Dedifferentiated amniotic fluid mesenchymal stem cell (primary cell): ENCODE measurements at regions not wholly inside any gene's neighbourhood (a gene's known extent, or its start where the extent isn't known, plus 50 kb on each side); places are given as distances from the start of the nearest gene placed in this dataset.

Experiments
- DNase-seq: peaks from one replicate; pipeline ENCODE4 v3.0.0-alpha.2; 2016; ENCODE audit errors: extremely low spot score

DNA sequence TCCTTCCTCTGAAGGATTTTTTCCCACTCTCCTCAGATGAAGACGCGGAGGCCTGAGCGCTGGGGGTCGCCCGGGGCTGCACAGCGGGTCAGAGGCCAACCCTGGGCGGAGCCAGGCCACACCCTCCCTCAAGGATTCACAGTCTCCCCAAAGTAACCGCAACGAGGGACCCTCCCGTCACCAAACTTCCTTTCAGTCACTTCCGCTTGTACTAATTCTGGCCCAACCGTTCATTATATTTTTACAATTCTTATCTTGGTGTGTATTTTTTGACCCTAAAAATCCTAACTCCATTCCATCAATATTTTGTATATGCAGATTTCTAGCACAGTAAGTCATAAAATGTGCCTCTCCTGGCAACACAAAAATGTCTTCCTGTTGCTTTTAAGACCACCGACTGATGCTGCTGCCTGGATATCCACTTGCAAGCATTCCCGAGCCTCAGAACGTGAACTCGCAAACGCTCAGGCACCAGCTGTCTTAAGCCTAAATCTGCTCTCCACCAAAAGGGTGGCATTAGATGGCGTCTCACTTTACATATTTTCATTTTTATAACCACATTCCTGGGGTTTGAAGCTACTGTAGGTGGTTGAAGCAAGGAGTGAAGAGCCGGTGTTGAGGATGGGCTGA lies 128.0 kb downstream of the DLL1 start:
- DNase-seq: no peak

DNA sequence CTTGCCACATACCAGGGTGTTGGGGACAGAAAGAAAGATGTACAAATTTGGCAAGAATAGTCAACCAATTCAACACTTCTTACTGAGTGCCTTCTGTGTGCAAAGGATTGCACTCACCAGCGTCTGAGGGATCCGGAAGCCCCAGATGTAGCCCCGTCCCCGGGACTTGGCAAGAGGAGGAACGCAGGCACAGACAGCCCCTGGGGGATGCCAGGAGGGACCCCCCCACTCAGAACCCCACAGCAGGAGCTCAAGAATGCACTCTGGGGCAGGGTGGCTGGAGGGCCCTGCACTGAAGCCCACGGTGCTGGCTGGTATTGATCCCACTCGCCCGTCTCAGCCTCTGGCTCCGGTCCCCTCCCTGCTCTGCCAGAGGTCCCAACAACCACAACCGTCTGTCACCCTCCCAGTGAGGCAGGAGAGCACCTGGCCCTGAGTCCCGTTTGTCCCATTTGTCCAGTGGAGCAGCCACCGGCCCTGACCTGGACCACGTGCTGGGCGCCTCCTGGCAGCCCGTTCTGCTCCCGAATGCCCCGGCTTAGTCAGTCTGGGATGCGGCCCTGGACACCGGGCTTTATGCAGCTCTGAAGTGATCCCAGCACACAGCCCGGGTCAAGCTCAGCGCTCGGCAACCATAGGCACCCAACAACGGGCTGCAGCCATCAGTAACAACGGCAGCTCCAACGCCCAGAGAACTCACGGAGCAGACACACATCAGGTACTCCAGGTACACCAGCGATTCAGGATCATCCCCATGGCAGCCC lies 128.7 kb downstream of the DLL1 start:
- no peak for DNase-seq

DNA sequence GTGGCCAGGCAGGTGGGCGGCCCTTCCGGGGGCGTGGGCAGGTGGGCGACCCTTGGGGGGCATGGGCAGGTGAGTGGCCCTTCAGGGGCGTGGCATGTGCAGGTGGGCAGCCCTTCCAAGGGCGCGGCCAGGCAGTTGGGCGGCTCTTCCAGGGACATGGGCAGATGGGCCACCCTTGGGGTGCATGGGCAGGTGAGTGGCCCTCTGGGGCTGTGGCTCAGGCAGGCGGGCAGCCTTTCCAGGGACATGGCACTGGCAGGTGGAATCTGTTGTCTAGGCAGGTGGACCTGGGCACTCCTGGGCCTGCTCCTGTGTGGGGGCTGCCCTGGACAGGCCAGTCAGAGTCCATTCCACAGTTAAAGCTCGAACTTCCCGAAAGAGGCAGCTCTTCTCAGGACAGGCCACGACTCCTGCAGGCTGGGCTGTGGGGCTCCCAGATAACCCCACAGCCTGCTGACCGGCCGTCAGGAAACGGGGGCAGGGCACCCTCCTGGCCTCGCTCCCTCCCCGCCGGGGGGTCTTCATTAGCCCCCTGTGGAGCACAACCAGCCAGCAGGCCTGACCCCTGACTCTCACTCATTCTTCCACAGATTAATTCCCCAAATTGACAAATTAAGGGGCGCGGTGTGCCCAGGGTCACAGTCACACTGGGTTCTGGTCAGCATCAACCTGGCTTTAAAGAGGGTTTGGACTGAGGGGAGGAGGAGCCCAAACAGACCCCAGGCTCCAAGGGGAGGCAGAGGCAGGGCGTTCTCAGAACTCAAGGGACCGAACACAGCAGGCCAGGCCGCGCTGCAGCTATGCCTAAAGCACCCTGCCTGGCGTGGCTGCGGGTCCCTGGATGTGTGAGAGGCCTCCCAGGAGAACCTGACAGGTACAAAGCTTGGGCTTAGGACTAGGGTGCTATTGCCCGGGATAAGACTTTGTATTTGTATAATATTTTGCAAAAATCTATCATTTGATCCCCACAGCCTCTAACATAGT lies 130.0 kb downstream of the DLL1 start:
- no peak for DNase-seq

DNA sequence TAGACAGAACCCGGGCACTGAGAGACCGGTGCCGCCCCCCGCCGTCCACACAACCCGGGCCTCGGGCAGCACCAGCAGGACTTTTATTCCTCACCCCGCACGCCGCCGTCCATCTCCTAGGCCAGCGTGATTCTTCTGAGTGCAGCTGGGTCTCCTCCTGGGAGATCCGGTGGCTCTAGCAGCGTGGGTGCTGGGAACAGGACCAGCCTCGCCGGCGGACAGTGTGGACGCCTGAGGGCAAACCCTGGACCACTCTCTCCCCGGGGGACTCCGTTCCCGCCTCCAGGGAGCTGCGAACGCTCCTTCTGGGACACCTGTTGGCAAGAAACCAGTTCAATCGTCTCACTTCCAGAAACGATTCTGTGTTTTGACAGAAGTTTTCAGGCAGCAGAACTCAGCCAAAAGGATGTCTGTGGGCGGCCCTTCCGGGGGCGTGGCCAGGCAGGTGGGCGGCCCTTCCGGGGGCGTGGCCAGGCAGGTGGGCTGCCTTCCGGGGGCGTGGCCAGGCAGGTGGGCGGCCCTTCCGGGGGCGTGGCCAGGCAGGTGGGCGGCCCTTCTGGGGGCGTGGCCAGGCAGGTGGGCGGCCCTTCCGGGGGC lies 130.7 kb downstream of the DLL1 start:
- no peak for DNase-seq

- DNase-seq: no peak
Measured at GRCh38 chr6:170159022-170159965, 131.6 kb downstream of the DLL1 start.

DNA sequence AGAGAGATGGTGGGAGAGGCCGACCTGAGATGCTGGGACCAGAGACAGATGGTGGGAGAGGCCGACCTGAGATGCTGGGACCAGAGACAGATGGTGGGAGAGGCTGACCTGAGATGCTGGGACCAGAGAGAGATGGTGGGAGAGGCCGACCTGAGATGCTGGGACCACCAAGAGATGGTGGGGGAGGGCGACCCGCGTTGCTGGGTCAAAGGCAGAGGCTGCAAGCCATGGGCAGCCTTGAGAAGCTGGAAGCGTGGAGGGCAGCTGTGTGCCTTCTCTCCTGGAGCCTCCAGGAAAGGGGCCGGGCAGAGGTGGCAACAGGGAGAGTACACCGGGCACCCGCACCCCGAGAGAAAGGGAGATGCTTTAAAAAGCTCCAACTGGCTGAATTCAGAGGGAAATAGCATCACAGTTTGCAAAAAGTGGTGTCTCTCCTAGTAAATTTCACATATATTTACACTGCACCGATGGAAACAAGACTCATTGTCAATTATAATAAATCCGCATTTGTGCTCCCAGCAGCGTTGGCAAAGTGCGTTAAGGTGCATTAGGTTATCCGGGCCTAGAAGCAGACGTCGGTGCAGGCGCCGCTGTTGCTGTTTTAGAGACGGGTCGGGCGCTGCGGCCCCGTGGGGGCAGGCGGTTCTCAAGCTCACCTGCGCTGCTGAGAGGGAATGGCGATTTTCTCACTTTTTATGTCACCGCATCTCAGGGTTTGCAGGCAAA lies 132.4 kb downstream of the DLL1 start:
- DNase-seq: no peak

DNA sequence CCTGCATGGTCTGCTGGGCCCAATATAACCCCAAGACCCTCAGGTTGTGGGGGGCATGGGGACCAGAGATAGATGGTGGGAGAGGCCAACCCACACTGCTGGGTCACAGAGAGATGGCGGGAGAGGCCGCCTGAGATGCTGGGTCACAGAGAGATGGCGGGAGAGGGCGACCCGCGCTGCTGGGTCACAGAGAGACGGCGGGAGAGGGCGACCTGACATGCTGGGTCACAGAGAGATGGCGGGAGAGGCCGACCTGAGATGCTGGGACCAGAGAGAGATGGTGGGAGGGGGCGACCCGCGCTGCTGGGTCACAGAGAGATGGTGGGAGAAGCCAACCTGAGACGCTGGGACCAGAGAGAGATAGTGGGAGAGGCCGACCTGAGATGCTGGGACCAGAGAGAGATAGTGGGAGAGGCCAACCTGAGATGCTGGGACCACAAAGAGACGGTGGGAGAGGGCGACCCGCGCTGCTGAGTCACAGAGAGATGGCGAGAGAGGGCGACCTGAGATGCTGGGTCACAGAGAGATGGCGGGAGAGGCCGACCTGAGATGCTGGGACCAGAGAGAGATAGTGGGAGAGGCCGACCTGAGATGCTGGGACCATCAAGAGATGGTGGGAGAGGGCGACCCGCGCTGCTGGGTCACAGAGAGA lies 133.2 kb downstream of the DLL1 start:
- no peak for DNase-seq

GRCh38 chr6:170156448-170157375 lies 134.2 kb downstream of the DLL1 start:
- no peak for DNase-seq

- DNase-seq: no peak
Measured at GRCh38 chr6:170155464-170156196, 135.2 kb downstream of the DLL1 start.

- DNase-seq: no peak
Measured at GRCh38 chr6:170153436-170154319, 137.2 kb downstream of the DLL1 start.

- no peak for DNase-seq
Measured at GRCh38 chr6:170152989-170153388, 137.9 kb downstream of the DLL1 start.

DNA sequence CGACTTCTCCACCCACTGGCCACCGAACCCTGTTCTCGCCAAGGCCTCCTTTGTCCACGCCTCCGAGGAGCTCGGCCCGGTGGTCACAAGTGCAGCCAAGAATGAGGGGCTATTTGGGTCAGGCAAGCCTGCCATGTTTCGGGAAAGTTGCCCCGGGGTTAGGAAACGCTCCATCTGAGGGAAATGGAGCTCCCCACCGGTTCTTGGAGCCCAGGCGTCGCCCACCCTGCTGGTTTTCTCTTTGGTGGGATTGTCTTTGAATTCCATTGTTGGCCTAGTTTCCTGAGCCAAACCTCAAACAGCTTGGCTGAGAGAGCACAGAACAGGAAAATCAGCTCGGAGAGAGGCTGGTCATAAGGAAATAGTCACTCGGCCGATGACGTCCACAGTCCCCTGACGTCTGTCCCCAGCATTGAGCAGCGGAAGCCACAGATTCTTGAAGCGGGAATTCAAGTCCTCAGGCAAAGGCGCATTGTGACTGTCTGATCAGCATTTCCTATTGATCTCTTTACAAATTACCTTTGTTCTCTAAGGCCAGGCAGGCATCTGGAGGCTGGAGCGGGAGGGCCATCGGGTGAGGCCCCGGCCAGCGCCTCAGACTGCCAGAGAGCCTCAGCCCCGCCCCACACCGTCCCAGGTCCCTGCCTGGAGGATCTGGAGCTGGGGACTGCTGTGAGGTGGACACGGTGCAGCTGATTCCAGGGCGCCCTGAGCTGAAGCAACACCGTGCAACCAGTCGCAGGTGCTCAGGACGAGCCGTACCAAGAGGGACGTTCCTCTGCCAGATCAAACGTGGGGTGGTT lies 138.6 kb downstream of the DLL1 start:
- no peak for DNase-seq

DNA sequence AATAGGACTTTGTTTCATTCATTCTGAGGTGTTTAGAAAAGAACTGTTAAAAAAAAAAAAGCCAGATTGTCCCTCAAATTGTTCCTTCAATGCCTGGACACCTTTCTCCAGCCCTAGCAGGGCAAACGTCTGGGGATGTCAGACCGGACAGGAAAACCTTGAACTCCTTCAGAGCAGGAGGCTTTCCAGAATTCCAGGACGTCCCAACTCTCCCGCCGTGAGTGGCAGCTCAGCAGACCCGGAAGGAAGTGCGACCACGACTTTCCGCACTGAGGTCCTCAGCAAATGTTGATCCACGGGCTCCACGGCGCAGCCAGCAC lies 139.1 kb downstream of the DLL1 start:
- no peak for DNase-seq

DNA sequence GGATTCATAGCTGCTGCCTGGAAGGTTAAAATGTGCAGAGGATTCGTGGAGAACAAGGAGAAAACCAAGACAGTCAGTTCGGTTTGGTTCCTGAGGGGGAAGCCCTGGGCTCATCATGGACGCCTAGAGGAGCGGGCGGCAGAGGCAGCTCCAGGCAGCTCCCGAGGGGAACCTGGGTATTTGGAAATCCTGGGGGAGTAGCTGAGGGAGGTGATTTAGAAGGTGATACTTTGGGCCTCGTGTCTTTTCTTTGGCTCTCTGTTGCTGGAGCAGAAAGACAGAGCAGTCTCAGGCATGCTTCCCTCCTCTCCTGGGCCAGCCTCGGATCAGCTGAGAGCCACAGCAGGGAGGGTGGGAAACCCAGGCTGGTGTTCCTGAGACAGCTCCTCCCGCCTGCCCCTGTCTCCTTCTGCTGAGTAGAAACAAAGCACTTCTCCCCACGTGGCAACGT lies 139.5 kb downstream of the DLL1 start:
- DNase-seq: no peak

- DNase-seq: no peak
Measured at GRCh38 chr6:170150590-170150945, 140.3 kb downstream of the DLL1 start.
